Prostate gland (tissue), 2 donors: ENCODE measurements at regions not wholly inside any gene's neighbourhood (a gene's known extent, or its start where the extent isn't known, plus 50 kb on each side); places are given as distances from the start of the nearest gene placed in this dataset.

ENCODE experiments used
- DNase-seq: peaks from one replicate; pipeline ENCODE4 v3.0.0-alpha.2; 2019; ENCODE audit warnings: low spot score
- H3K27ac ChIP-seq, 2 donors: fragments of 200-600 bp; sonication (generic); 2 replicates each; pipeline ENCODE4 v1.5.1; 2017 to 2019
- H3K27me3 ChIP-seq: fragments of 200-600 bp; sonication (generic); replicated peaks from 2 replicates; pipeline ENCODE4 v1.5.1; 2019; ENCODE audit not compliant: insufficient read depth
- H3K36me3 ChIP-seq, 2 donors: fragments of 200-600 bp; sonication (generic); 1 replicate in 1 of 2; 2 replicates in 1 of 2; pipeline versions ENCODE4 v1.5.1 to v1.8.1; 2017 to 2019
- H3K4me1 ChIP-seq: fragments of 200-600 bp; sonication (generic); replicated peaks from 2 replicates; pipeline ENCODE4 v1.5.1; 2019
- H3K4me3 ChIP-seq, 2 donors: fragments of 200-600 bp; sonication (generic); 2 replicates each; pipeline ENCODE4 v1.5.1; 2017 to 2019
- H3K9me3 ChIP-seq: fragments of 200-600 bp; sonication (generic); 2 replicates; pipeline ENCODE4 v1.5.1; 2017
- POLR2A ChIP-seq: fragments of 450-650 bp; IDR thresholded peaks from one replicate; pipeline ENCODE4 v1.6.1; 2016; ENCODE audit warnings: antibody characterized with exemption, mild to moderate bottlenecking
- POLR2AphosphoS5 ChIP-seq: sonication (generic); formaldehyde crosslinking; IDR thresholded peaks from one replicate; pipeline ENCODE4 v1.6.1; 2017; ENCODE audit warnings: antibody characterized with exemption
- WGBS: methylation state at CpG from one replicate; pipeline ENCODE4 v1.1.5; 2018; 5-methylcytosine and 5-hydroxymethylcytosine counted together
- intact Hi-C: fragments of 100-400 bp; cut with DNase I; formaldehyde crosslinking; loops from one replicate; pipeline ENCODE4 v1.14.2; 2022
- TF ChIP-seq, protein P1 (sequence below), 4 experiments: fragments of 200-600 bp in 2 of 4; fragments of 450-650 bp in 2 of 4; sonication (generic) in 2 of 4; IDR thresholded peaks; 1 replicate in 3 of 4; 2 replicates in 1 of 4; pipeline ENCODE4 v1.5.1; 2016 to 2019; ENCODE audit warnings: antibody characterized with exemption in 4 of 4, mild to moderate bottlenecking in 2 of 4, moderate library complexity in 2 of 4

- no peak overlapping the region for H3K27ac ChIP-seq
- H3K4me3 ChIP-seq = no peak overlapping the region
- H3K36me3 ChIP-seq = no peaks in the 10 kb centered on the region
- 84% methylated on average over 2 of the region's 2 CpGs for WGBS
- TF ChIP-seq POLR2AphosphoS5 (no peak), POLR2A (no peak)
- TF ChIP-seq, protein P1, sequence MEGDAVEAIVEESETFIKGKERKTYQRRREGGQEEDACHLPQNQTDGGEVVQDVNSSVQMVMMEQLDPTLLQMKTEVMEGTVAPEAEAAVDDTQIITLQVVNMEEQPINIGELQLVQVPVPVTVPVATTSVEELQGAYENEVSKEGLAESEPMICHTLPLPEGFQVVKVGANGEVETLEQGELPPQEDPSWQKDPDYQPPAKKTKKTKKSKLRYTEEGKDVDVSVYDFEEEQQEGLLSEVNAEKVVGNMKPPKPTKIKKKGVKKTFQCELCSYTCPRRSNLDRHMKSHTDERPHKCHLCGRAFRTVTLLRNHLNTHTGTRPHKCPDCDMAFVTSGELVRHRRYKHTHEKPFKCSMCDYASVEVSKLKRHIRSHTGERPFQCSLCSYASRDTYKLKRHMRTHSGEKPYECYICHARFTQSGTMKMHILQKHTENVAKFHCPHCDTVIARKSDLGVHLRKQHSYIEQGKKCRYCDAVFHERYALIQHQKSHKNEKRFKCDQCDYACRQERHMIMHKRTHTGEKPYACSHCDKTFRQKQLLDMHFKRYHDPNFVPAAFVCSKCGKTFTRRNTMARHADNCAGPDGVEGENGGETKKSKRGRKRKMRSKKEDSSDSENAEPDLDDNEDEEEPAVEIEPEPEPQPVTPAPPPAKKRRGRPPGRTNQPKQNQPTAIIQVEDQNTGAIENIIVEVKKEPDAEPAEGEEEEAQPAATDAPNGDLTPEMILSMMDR (IDR thresholded peaks at IDR 0.05) = no peak
- H3K4me1 ChIP-seq = no peaks in the 10 kb centered on the region
- no peaks in the 10 kb centered on the region for H3K27me3 ChIP-seq
- DNase-seq = no peak
- intact Hi-C loops = no loop called here
- no peaks in the 10 kb centered on the region for H3K9me3 ChIP-seq
These were observed 308.0 kb upstream of the THRB start for GRCh38 chr3:24802614-24803013.

- TF ChIP-seq, protein P1 (IDR thresholded peaks at IDR 0.05) = no peak
- TF ChIP-seq POLR2A (no peak), POLR2AphosphoS5 (no peak)
- H3K4me3 ChIP-seq = no peak overlapping the region
- H3K9me3 ChIP-seq = no peaks in the 10 kb centered on the region
- H3K27ac ChIP-seq = no peak overlapping the region
- no peaks in the 10 kb centered on the region for H3K27me3 ChIP-seq
- H3K4me1 ChIP-seq = no peaks in the 10 kb centered on the region
- no peaks in the 10 kb centered on the region for H3K36me3 ChIP-seq
- intact Hi-C loops = no loop called here
- DNase-seq = no peak
- 89% methylated on average over 1 of the region's 1 CpG for WGBS
These were observed 309.4 kb upstream of the THRB start for GRCh38 chr3:24804095-24804494.

DNA sequence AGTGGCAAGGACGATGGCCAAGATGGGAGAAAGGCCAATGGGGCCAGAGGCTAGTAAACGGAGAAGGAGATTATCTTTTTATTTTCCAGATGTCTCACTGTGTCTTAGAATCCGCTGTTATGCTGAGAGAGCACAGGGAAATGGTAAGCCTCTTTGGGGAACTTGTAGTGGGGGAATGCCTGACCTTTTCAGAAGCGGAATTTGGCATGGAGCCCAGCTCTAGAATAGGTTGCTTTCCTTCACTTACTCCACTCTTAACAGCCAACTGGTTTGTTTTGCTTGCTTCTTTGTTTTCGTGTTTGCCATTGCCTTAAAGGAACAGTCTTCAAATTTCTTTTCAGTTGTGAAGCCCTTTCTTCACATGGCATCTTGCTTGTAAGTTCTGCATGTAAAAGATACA lies 316.2 kb upstream of the THRB start:
- 53% methylated on average over 5 of the region's 5 CpGs for WGBS
- intact Hi-C loops = no loop called here
- no peak for TF ChIP-seq POLR2A
- no peak for TF ChIP-seq POLR2AphosphoS5
- TF ChIP-seq, protein P1 (IDR thresholded peaks at IDR 0.05) = no peak
- H3K36me3 ChIP-seq = no peaks in the 10 kb centered on the region
- no peak overlapping the region for H3K27ac ChIP-seq
- H3K4me3 ChIP-seq = no peak overlapping the region
- DNase-seq = no peak
- no peaks in the 10 kb centered on the region for H3K9me3 ChIP-seq
- H3K27me3 ChIP-seq = no peaks in the 10 kb centered on the region
- H3K4me1 ChIP-seq = no peaks in the 10 kb centered on the region

DNA sequence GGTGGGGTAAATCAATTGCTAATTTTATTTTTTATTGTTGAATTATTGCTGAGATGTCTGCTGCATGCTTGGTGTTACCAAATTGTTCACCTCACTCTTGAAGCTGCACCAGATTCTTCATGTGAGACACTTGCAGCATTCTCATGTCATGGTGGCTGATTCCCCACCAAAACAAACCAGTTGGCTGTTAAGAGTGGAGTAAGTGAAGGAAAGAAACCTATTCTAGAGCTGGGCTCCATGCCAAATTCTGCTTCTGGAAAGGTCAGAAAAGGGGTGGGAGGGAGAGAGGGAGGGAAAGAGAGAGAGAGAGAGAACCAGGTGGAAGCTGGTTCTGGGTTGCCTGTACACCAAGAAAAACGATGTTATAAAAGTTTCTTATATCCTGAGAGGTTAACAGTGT lies 317.5 kb upstream of the THRB start:
- H3K4me1 ChIP-seq = no peaks in the 10 kb centered on the region
- H3K27ac ChIP-seq = no peak overlapping the region
- H3K9me3 ChIP-seq = no peaks in the 10 kb centered on the region
- H3K4me3 ChIP-seq = no peak overlapping the region
- DNase-seq = no peak
- no peaks in the 10 kb centered on the region for H3K36me3 ChIP-seq
- H3K27me3 ChIP-seq = no peaks in the 10 kb centered on the region
- TF ChIP-seq POLR2AphosphoS5 (no peak), POLR2A (no peak)
- TF ChIP-seq, protein P1 (IDR thresholded peaks at IDR 0.05) = no peak
- WGBS = 60% methylated on average over 1 of the region's 1 CpG
- intact Hi-C loops = no loop called here

DNA sequence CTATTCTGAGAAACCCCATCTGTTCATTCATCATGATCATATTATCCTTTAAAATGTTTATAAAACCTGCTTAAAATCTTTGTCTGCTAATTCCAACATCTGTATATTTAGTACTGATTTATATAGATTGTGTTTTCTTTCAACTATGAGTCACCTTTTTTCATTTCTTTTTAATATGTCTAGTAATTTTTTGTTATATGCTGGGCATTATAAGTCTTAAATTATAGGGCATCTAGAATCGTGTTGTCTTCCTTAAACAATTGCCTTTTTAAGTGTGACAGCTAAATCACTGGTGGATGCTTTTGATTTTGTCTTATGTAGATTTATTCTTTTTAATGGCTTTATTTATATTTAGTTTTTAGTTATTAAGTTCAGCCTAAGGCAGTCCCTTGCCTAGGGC lies 323.4 kb upstream of the THRB start:
- DNase-seq = no peak
- H3K27ac ChIP-seq = no peak overlapping the region
- intact Hi-C loops = no loop called here
- no peaks in the 10 kb centered on the region for H3K36me3 ChIP-seq
- no peaks in the 10 kb centered on the region for H3K4me1 ChIP-seq
- no peaks in the 10 kb centered on the region for H3K27me3 ChIP-seq
- H3K9me3 ChIP-seq = no peaks in the 10 kb centered on the region
- no peak overlapping the region for H3K4me3 ChIP-seq
- WGBS = 85% methylated on average over 1 of the region's 1 CpG
- TF ChIP-seq POLR2A (no peak), POLR2AphosphoS5 (no peak)
- TF ChIP-seq, protein P1 (IDR thresholded peaks at IDR 0.05) = no peak
